ENCODE measurements at regions not wholly inside any gene's neighbourhood (a gene's known extent, or its start where the extent isn't known, plus 50 kb on each side); places are given as distances from the start of the nearest gene placed in this dataset.
"Not testable (repeated sequence)": the region's sequence is repeated elsewhere in the genome, so short reads cannot be mapped to it uniquely, and the experiment has no call there.

DNA sequence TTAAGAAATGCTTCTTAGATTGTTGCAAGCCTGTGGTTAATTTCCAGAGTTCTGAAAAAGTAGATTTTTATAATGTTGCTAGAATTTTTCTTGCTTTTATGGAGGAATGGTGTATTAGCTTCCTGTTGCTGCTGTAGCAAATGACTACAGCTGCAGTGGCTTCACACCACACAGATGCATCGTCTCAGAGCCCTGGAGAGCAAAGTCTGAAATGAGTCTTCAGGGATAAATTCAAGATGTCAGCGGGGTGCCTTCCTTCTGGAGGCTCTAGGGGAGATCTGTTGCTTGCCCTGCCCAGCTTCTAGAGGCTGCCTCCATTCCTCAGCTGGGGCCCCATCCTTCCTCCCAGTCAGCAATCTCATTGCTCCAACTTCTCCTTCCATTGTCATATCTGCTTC lies 187.8 kb downstream of the ZNF516 start:
- DNase-seq (ENCODE audit: low spot score), result no peak

DNA sequence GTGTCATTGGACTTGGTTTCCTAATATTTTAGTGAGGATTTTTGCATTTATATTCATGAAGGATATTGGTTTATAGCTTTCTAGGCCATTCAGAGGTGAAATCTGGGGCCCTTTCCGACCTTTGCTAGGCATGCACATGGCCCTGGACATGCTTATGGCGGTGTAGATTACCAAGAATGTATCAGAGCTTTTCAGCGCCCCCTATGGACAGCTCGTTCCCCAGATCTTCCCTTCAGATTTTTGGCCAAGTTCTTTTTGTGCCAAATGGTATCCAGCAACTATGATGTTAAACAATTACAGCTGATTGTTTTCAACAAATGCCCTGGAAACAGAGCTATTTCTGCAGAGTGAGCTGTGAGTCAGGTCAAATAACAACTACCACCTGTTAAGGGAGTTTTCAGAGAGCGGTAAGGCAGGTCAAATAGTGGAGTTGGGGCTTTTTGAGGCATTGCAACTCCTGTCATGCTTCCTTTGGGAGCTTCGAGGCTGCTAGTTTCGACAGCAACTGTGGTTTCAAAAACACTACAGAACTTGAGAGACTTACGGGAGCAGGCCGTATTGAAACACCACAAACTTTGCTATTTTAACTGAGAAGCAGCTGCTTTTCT lies 188.3 kb downstream of the ZNF516 start:
- no peak for DNase-seq (ENCODE audit: low spot score)

DNA sequence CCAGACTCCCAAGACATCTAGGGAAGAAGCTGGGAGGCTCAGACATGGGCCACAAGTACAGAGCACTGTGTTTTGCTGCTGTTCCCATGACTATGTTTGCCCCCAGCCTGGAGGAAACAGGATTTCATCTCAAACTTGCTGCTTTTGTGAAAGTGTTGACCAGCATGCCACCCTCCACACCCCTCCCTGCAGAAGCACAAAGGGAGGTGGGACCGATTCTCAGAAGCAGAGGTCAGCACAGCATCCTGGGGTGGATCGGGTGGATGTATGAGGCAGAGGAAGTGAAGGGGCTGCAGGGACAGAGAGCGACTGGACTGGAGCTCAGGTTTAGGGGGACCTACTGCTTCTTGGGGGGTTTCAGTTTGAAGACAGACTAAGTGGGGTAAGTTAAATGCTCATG lies 209.2 kb downstream of the ZNF516 start:
- no peak for DNase-seq (ENCODE audit: low spot score)

DNA sequence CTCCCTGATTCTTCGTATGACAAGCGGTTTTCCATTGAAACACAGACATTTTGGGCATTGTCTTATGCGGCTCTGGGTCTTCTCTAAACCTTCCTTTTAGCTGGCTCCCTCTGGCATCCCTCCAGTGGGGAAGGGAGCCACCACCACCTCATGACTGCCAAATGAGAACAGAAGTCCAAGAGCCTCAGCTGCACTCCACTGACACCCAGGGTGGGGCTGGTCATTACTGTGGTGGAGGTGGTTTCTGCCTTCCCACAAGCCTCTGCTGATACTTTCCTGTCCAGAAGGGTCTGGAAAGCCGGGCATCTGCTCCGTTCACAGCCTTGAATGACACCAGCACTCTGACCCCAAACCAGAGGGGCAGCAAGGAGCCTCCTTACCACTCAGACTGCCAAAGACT lies 213.5 kb downstream of the ZNF516 start:
- DNase-seq (ENCODE audit: low spot score), result no peak

DNA sequence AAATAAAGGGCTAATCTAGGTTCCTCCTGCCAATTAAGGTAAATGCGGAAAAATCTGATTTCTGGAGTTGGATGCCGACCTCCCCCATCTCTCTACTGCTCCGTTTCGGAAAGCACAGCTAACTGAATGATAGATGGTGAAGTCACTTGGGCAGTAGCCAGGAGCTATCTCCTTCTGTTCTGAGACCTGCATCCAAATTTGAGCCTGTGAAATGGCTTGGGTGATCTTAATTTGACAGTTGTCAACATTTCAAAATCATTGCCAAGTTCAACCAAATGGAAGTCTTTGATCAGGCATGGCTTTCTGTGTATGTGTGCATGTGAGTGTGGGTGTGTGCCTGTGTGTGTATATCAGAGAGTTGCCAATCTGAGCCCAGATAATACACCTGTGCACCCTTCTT lies 217.2 kb downstream of the ZNF516 start:
- DNase-seq (ENCODE audit: low spot score), result no peak

DNA sequence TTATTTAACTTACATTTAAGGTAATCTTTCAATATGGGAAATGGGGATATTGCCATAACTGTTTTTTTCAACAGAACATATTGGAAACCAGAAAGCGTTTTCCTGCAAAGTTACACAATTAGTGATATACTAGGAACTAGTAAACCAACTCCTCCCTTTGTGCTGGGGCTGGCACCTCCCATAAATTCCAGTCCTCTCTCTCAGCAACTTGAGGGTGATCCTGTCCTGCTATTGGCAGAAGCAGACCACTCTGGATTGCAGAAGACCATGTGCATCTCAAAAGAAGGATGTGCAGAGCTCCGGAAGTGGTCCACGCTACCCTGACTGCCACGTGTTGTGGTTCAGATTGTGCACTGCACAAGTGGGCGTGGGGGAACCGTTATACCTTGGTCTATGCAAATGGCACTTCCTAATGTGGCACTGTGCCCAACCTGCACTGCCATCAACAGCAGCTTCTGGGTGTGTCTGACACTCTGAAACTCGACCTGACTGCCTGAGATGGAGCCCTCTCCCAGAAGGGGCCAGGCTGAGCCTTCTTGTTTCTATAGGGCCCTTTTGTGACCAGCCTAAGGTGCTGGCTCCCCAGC lies 219.2 kb downstream of the ZNF516 start:
- no peak for DNase-seq (ENCODE audit: low spot score)

DNA sequence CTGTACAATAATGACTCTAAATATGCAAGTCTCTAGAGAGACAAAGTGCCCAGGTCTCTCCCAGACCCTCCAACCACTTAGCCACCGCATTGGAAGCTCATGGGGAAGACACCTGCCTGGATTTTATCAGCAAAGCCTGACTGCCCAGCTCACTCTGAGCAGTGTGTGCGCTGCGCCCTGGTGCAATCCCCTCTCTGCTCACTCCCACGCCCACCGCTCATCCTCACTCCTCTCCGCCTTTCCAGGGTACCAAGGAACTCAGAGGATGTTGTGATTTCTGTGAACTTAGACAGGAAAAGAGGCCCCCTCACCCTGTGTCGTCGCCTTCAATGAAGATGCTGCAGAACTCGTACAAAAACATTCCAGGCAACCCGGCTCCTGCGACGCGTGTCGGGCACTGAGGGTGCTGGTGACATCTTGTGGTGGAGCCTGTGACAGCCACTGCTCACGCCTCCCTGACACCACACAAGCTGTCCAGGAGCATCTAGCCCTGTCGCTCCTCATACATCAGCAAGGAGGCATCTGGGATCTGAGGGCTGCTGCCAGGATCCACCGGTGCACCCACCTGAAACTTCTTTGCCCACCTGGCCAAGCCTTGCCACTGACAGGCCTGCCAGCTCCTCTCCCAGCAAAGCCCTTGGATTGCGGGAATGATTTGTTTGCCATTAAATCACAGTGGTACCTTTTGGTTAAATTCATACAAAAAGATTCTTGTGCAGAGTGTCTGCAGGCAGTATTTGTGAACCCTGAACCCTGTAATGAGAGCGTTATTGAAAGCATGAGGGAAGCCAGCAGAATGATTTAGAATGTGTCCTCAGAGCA lies 220.4 kb downstream of the ZNF516 start:
- peak; percentile 81 for DNase-seq (ENCODE audit: low spot score)

DNA sequence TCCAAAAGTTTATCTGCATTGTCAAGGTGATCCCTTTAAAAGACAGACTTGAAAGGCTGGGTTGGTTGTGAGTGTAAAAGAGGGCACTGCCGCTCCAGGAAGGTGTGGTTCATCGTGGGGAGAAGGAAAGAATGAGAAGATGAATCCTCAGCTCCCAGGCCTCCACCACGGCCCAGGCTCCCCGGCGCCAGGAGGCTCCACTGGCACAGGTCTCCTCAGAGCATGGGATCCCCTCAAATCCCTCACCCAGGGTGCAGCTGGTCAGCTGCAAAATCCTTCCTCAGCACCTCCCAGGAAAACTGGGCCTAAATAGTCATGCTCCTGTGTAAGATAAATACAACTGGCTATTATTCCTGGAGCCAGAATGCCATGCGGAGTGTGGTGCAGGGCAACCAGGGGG lies 221.1 kb downstream of the ZNF516 start:
- DNase-seq (ENCODE audit: low spot score), result no peak

DNA sequence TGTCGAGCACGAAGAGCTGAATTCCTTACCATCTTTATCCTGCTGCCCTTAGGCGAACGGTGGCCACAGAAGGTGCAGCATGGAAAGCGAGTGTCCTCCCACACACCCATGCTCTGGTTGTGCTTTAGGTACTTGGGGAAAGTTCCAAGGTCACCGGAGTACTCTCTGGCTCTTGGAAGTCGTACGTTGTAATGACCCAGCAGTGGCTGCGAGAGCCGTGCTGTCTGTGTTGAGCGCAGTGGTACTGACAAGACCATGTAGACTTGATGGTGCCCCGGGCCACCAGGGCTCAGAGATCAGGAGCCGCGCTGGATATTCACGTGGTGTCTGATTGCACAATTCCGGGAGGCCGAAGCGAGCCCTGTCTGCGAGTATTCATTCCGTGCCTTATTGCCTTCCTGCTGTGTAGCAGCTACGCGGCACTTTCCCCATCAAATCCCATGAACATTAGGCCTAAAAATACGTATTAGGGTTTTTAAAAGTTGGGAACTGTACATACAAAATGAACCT lies 222.0 kb downstream of the ZNF516 start:
- peak; percentile 22 for DNase-seq (ENCODE audit: low spot score)

DNA sequence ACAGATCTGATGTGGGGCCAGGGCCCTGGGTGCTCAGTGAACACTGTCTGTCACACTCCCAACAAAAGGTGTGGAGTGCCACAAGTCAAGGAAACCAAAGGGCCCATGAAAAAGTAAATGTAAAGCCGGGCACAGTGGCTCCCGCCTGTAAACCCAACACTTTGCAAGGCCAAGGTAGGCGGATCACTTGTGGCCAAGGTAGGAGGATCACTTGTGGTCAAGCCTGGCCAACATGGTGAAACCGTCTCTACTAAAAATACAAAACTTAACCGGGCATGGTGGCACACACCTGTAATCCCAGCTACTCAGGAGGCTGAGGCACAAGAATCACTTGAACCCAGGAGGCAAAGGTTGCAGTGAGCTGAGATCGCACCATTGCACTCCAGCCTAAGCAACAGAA lies 227.6 kb downstream of the ZNF516 start:
- DNase-seq (ENCODE audit: low spot score), result not testable (repeated sequence)

DNA sequence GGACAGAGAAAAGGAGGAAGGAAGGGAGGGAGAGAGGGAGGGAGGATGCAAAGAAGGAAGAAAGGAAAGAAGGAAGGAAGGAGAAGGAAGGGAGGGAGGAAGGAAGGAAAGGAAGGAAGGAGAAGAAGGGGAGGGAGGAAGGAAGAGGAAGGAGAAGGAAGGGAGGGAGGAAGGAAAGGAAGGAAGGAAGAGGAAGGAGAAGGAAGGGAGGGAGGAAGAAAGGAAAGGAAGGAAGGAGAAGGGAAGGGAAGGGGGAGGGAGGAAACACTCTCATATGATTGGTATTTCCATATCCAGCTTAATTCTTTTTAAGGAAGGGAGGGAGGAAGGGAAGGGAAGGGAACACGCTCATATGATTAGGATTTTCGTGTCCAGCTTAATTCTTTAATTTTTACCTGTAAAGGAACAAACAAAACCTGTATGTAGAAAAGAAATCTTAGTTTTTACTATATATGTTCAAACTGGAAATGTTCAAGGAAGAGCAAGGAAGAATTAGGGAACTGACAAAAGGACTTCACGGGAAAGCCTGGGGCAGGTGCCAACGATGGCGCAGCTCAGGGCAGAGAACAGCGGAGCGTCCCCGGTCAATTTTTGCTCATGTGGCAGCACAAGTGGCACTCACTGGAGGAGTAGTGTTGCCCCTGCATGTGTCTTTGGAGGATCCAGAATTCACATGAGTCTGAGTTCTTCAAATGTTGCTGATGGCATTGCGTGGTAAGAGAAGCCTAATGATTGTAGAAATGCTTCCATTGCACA lies 228.6 kb downstream of the ZNF516 start:
- DNase-seq (ENCODE audit: low spot score), result no peak

DNA sequence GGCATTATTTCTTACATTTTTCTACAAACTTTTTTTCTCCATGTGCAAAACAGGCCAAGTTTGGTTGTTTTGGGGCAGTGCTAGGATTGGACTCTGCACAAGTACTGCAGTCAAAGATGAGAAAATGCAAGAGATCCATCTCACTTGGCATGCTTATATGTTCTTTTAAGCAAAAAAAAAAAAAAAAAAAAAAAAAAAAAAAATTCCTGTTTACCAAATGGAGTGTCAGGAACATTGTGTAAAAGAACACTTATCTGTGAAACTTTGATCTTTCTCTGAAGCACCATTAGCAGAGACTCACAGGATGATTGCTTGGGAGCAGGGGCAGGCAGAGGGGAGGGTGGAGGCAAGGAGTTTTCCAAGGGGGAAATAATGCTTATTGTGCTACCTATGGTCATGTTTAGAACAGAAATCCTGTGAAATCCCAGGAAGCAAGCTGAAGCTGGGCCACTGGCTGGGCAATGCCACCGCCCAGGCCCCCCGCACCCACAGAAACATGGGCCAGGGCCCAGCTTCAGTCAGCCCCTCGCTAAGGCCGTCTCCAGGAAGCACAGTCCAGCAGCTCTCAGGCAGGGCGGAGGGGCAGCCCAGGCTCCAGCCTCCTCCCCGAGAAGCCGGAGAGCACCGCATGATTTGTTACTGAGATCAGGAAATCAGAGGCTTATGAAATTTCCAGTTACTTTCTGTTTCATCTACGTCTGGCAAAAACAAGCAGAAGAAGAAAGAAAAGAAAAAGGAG lies 229.4 kb downstream of the ZNF516 start:
- DNase-seq (ENCODE audit: low spot score), result no peak

DNA sequence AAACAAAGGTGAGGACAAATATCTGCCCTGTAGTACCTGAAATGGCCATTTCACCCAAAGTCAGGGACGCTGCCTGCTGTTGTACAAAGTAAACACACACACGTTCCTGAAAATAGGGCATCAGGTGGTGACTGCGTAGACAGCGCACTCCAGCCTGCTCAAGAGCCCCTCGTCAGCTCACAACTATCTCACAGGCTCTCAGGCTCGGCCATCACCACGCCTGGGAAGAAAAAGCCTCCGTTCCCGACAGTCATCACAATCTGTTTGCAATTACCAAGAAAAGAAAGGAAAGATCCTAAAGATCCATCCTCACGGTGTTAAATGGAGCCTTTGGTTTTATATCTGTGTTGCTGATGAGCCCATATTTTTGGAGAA lies 230.2 kb downstream of the ZNF516 start:
- DNase-seq (ENCODE audit: low spot score), result no peak

DNA sequence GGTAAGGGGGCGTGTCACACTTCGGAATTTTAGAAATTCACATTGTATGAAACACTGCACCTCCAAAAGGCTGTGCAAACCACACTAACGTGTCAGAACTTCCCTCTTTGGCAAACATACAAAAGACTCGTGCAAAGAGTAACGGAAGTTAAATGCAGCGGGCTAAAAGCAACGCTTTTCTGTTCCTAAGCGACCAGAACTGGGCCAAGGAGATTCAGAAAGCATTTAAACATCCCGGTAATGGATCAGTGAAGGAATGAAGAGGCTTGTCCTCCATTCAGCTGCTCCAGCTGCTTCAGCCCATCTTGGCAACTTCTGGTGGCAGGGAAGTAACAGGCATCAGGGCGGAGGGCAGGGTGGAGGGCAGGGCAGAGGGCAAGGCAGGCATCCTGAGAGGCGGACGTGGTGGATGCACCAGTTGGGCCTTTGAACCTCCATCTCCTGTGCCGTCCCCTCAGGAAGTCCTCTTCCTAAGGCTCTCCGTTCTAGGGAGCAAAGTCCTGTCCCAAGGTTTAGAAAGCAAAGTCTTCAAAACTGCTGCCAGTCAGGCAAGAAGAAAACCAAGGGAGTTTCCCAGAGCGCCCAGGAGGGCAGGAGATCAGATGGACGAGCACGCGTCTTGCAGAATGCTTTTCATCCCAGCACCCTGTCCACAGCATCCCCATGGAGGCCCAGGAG lies 230.7 kb downstream of the ZNF516 start:
- DNase-seq (ENCODE audit: low spot score), result no peak

DNA sequence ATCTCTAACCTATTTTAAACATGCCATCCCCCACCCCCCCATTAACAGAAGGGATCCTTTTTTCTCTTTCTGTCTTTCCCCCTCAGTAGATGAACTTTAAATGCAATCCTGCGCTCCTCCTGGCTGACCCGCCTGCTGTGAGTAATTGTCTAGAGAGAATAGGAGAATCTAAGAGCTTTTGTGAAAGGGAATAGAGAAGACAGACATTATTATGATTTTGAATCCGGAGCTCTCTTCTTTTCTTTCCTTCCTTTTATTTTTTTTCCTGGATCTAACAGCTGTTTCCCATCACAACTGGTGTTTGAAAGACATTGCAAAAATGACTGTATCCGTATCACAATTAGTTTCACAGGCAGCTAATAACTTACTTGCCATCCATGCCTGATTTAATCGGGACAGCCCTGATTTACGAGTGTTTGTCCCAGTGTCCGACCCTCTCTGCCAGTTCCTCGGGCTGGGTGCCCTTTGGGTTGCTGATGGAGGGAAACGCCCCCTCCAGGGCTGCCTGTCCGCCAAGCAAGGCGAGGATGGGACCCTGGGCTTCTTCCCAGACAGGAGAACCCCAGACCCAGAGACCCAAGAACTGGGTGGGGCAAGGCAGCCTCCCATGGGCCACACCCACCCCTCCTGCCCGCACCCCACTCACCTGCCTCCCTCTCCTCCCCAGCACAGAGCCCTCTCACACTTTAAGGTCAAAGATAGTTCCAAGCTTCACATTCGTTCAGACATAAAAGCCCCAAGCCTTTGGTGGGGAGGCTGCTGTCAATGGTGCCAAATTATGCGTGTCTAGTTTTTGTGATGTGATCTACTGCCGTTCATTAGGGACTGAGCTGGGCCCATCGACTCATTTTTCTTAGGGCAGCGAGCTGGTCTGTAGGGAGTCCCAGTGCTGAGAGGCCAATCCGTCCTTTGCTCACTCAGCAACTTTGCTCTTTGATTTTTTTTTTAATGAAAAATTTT lies 231.7 kb downstream of the ZNF516 start:
- no peak for DNase-seq (ENCODE audit: low spot score)

DNA sequence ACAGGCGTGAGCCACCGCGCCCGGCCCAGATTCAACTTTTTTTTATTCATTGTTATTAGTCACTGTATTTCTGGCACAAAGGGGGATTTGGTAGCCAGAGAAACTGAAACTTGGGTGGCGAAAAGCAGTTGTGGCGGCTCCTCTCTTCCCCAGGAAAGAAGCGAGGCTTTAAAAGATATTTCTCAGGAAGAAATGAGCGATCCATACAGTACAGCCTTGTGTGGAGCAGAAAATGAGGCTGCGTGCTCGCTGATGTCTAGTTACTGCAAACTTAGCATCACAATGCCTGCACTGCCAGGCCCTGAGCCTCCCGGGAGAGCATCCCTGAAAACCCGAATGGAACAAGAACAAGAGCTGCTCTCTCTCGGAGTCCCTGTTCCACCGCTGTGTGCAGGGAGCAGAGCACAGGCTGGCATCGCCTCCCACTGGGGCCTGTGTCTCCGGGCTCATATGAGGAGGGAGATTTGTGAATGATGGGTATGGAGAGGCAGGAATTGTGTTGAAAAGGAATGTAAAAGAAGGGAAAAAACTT lies 234.0 kb downstream of the ZNF516 start:
- DNase-seq (ENCODE audit: low spot score), result no peak

DNA sequence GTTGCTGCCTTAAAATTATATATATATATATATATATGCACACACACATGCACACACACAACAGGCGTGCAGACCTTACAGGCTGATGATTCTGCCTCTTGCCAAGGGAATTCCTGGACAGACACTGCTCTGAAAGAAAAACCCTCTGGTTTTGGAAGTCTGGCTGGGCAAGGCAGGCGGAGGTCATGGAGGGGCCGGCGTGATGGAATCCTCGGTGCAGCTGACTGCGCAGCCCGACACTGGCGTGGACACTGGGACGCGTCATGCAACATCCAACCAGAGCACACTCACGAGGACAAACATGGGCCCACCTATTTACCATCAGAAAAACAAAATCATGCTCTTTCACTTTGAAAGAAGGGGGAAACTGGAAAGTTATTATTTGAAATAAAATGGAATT lies 235.3 kb downstream of the ZNF516 start:
- DNase-seq (ENCODE audit: low spot score), result no peak

DNA sequence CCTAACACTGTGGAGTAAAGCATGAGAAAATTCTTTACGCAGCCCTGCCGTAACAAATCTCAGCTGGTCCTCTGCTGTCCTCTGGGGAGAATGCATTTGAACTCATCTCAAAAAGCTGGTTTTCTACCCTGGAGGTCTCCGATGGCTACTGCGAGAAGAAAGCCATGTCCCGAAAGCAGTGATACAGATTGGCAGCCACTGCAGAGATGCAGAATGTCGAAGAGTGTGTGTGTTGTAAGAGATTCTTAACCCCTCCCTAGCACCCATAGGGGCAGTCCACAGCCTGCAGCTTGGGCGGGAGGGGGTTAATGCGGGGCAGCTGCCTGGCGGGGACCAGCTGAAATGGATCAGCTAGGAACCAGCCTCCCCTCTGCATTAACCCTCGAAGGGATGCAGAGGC lies 235.9 kb downstream of the ZNF516 start:
- no peak for DNase-seq (ENCODE audit: low spot score)

DNA sequence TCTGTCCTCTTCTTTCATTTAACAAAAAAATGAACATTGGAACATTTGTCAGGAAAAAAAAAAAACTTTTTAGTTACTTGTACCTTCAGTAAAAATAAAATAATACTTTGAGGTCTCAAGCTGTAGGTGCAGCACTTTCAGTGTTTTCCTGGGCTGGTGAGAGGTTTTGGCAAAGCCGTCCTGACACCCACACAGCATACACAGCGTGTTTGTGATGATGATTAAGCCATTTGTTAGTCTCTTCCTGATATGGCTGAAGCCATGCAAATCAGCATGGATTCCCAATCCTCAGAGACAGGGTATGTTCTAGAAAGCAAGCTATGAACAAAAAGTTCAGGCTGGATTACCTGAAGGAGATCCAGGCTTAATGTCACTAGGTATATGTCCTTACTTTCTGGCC lies 236.8 kb downstream of the ZNF516 start:
- DNase-seq (ENCODE audit: low spot score), result no peak
